ENCODE measurements at regions not wholly inside any gene's neighbourhood (a gene's known extent, or its start where the extent isn't known, plus 50 kb on each side); places are given as distances from the start of the nearest gene placed in this dataset.
A peak's percentile ranks its signal among the peaks of the same experiment; 100 is the strongest.

DNA sequence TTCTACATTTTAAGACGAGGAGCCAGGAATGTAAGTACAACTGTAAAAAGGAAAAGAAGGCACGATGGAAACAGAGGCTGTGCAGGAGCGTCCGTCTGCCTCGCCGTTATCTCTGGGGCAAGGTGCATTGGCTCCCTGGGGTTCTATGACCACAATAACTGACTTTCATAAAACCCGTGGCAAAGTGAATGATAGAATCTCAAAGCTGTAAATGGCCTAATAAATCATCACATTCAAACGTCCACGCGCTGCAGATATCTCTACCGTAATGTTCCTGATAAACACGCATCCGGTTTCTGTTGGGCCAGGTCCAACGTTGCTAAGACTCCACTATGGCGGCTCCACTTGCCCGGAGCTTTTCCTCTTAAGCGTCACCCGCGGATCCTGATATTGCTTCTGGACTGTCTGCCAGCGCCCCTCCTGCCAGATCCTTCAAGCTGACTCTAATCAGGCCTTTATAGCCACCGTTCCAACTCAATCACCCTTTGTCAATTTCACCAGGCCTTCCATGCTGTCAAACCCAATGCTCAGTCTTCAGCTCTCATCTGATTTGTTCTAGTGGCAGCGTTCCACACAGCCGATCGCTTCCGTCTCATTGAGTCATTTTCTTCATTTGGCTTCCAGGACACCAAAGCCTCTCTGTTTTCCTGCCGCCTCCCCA lies 265.6 kb upstream of the FOXK1 start:
- H3K36me3 Mint-ChIP-seq, result no peaks in the 10 kb centered on the region
- peak overlapping the region; percentile 75 for H3K4me3 Mint-ChIP-seq
- no peaks in the 10 kb centered on the region for H3K4me1 Mint-ChIP-seq
- H3K27ac Mint-ChIP-seq, result no peak overlapping the region
- peaks cover 8% of the 10 kb centered on the region for H3K27me3 Mint-ChIP-seq
- H3K9me3 Mint-ChIP-seq, result peaks cover 20% of the 10 kb centered on the region

- H3K36me3 Mint-ChIP-seq, result no peaks in the 10 kb centered on the region
- H3K27ac Mint-ChIP-seq, result no peak overlapping the region
- no peak overlapping the region for H3K4me3 Mint-ChIP-seq
- H3K4me1 Mint-ChIP-seq, result no peaks in the 10 kb centered on the region
- H3K27me3 Mint-ChIP-seq, result peaks cover 8% of the 10 kb centered on the region
- no peaks in the 10 kb centered on the region for H3K9me3 Mint-ChIP-seq
Observed at GRCh38 chr7:4428526-4428925, 253.6 kb upstream of the FOXK1 start.

GRCh38 chr7:4430227-4430626 lies 251.9 kb upstream of the FOXK1 start:
- Mint-ChIP-seq H3K9me3 (no peaks in the 10 kb centered on the region), H3K4me3 (no peak overlapping the region), H3K27me3 (peaks cover 8% of the 10 kb centered on the region), H3K27ac (no peak overlapping the region), H3K4me1 (no peaks in the 10 kb centered on the region), H3K36me3 (no peaks in the 10 kb centered on the region)

GRCh38 chr7:4434306-4434705 lies 247.8 kb upstream of the FOXK1 start:
- Mint-ChIP-seq H3K27ac (no peak overlapping the region), H3K36me3 (no peaks in the 10 kb centered on the region), H3K27me3 (peaks cover 5% of the 10 kb centered on the region), H3K4me3 (no peak overlapping the region), H3K9me3 (no peaks in the 10 kb centered on the region), H3K4me1 (no peaks in the 10 kb centered on the region)

DNA sequence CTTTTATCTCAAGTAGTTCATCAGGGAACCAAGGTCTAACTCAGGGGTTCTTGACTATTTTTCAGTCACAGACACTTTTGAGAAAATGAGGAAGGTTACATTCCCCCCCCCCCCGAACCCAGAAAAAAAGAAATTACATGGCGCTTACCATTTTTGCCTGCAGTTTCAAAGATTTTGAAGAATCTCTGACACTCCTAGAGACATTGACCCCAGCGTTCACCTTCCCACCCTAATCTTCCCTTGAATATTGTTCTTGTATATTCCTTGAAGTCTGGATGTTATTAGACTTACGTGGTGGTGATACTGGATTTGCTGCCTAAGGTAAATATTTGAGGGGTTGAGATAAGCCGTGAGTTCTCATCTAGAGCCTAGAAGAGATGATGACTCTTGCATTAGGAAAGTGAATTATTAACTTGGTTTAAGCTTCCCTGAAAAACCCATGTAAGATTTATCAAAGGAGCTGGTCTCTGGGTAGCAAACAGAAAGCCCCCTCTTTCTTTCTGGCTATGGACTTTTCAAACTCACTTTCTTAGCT lies 245.7 kb upstream of the FOXK1 start:
- no peak overlapping the region for H3K27ac Mint-ChIP-seq
- no peaks in the 10 kb centered on the region for H3K9me3 Mint-ChIP-seq
- H3K4me1 Mint-ChIP-seq, result no peaks in the 10 kb centered on the region
- no peak overlapping the region for H3K4me3 Mint-ChIP-seq
- no peaks in the 10 kb centered on the region for H3K36me3 Mint-ChIP-seq
- H3K27me3 Mint-ChIP-seq, result peaks cover 5% of the 10 kb centered on the region

DNA sequence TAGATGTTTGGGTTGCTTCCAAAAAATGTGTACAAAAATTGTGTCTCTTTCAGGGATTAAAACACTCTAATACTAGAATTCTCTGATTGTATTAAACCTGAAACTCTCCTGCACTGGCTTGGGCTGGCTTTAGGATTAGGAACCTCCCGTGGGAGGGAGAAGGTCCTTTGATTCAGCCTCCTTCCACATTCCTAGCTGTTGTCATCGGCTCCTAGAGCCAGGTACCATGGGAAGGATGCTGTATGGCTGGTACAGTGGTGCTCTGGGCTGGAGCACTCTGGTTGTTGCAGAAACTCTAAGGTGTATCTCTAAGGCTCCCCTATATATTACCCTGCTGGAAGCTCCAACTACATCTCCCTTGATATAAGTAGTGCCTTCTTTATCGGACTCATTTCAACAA lies 245.2 kb upstream of the FOXK1 start:
- H3K4me1 Mint-ChIP-seq, result no peaks in the 10 kb centered on the region
- H3K9me3 Mint-ChIP-seq, result no peaks in the 10 kb centered on the region
- no peak overlapping the region for H3K4me3 Mint-ChIP-seq
- no peak overlapping the region for H3K27ac Mint-ChIP-seq
- no peaks in the 10 kb centered on the region for H3K36me3 Mint-ChIP-seq
- peaks cover 5% of the 10 kb centered on the region for H3K27me3 Mint-ChIP-seq

- Mint-ChIP-seq H3K4me1 (no peaks in the 10 kb centered on the region), H3K4me3 (no peak overlapping the region), H3K36me3 (no peaks in the 10 kb centered on the region), H3K9me3 (no peaks in the 10 kb centered on the region), H3K27ac (no peak overlapping the region), H3K27me3 (peaks cover 5% of the 10 kb centered on the region)
Observed at GRCh38 chr7:4437916-4438315, 244.2 kb upstream of the FOXK1 start.

- no peak overlapping the region for H3K4me3 Mint-ChIP-seq
- no peak overlapping the region for H3K27ac Mint-ChIP-seq
- H3K9me3 Mint-ChIP-seq, result no peaks in the 10 kb centered on the region
- no peaks in the 10 kb centered on the region for H3K36me3 Mint-ChIP-seq
- H3K27me3 Mint-ChIP-seq, result peaks cover 6% of the 10 kb centered on the region
- H3K4me1 Mint-ChIP-seq, result no peaks in the 10 kb centered on the region
Observed at GRCh38 chr7:4438723-4439245, 243.3 kb upstream of the FOXK1 start.

- Mint-ChIP-seq H3K4me1 (no peaks in the 10 kb centered on the region), H3K9me3 (no peaks in the 10 kb centered on the region), H3K36me3 (no peaks in the 10 kb centered on the region), H3K27me3 (peaks cover 9% of the 10 kb centered on the region), H3K4me3 (no peak overlapping the region), H3K27ac (no peak overlapping the region)
Observed at GRCh38 chr7:4439444-4439843, 242.7 kb upstream of the FOXK1 start.

DNA sequence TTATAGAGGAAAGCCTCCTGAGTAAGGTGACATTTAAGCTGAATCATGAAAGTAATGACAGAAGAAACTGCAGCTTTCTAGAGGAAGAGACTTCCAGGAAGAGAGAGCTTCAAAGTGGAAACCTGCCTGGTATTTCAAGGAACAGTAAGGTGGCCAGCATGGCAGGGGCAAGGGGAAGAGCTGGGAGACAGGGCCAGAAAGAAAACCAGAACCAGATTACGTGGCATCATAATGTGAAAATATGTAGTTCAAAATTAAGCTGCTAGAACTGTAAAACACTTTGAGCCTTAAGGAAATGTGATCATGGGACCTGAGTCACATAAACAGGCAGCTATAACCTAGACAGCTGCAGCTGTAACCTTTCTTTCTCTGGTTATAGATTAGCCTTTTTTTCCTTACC lies 238.0 kb upstream of the FOXK1 start:
- Mint-ChIP-seq H3K4me1 (no peaks in the 10 kb centered on the region), H3K4me3 (no peak overlapping the region), H3K36me3 (no peaks in the 10 kb centered on the region), H3K27ac (peak overlapping the region; percentile 61), H3K27me3 (peaks cover 19% of the 10 kb centered on the region), H3K9me3 (no peaks in the 10 kb centered on the region)

DNA sequence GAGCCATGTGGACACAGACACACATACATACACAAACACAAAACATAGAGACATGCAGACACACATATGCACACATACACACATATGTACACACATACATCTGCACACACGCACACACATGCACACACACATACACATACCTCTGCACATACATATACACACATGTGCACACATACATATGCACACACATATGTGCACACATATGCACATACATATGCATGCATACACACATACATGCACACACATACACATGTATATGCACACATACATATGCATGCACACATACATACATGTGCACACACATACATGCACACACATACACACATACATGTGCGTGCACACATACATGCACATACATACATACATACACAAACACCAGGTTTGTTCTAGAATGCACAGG lies 236.3 kb upstream of the FOXK1 start:
- no peaks in the 10 kb centered on the region for H3K9me3 Mint-ChIP-seq

DNA sequence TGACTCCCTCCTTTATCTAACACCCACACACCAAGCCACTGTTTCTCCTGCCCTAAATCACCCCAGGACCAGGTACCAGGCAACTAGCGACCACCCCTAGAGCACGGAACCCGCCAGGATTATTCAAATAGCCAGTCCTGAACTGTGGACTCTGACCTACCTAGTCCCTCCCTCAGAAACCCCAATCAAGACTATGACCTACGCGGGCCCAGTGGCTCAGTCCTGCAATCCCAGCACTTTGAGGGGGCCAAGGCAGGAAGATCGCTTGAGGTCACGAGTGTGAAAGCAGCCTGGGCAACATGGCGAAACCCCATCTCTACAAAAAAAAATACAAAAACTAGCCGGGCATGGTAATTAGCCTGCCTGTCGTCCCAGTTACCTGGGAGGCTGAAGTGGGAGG lies 232.8 kb upstream of the FOXK1 start:
- Mint-ChIP-seq H3K9me3 (no peaks in the 10 kb centered on the region), H3K27ac (no peak overlapping the region), H3K4me3 (no peak overlapping the region), H3K4me1 (no peaks in the 10 kb centered on the region), H3K27me3 (peaks cover 21% of the 10 kb centered on the region), H3K36me3 (no peaks in the 10 kb centered on the region)

More for the DNA sequence above, 236.3 kb upstream of the FOXK1 start:
- H3K4me1 Mint-ChIP-seq, result no peaks in the 10 kb centered on the region
- peaks cover 21% of the 10 kb centered on the region for H3K27me3 Mint-ChIP-seq
- H3K36me3 Mint-ChIP-seq, result no peaks in the 10 kb centered on the region
- H3K27ac Mint-ChIP-seq, result no peak overlapping the region
- no peak overlapping the region for H3K4me3 Mint-ChIP-seq

- Mint-ChIP-seq H3K27me3 (peaks cover 15% of the 10 kb centered on the region), H3K27ac (no peak overlapping the region), H3K4me1 (no peaks in the 10 kb centered on the region), H3K36me3 (no peaks in the 10 kb centered on the region), H3K9me3 (no peaks in the 10 kb centered on the region), H3K4me3 (no peak overlapping the region)
Observed at GRCh38 chr7:4450483-4450882, 231.6 kb upstream of the FOXK1 start.

DNA sequence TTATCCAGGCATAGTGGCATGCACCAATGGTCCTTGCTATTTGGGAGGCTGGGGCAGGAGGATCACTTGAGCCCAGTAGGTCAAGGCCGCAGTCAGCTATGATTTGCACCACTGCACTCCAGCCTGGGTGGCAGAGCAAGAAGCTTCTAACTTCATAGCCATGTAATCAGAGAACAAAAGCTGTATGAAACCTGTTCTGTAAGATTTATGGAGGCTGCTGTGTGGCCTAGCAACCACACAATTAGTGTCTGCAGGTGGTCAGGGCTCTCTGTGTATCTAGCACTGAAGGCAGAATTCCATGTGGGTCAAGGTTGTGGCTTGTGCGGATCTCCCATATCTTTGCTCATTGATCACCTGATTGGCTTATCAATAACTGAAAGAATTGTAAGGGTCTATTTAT lies 221.5 kb upstream of the FOXK1 start:
- peaks cover 7% of the 10 kb centered on the region for H3K9me3 Mint-ChIP-seq
- no peak overlapping the region for H3K27ac Mint-ChIP-seq
- peaks cover 6% of the 10 kb centered on the region for H3K27me3 Mint-ChIP-seq
- no peaks in the 10 kb centered on the region for H3K36me3 Mint-ChIP-seq
- H3K4me3 Mint-ChIP-seq, result no peak overlapping the region
- H3K4me1 Mint-ChIP-seq, result no peaks in the 10 kb centered on the region

DNA sequence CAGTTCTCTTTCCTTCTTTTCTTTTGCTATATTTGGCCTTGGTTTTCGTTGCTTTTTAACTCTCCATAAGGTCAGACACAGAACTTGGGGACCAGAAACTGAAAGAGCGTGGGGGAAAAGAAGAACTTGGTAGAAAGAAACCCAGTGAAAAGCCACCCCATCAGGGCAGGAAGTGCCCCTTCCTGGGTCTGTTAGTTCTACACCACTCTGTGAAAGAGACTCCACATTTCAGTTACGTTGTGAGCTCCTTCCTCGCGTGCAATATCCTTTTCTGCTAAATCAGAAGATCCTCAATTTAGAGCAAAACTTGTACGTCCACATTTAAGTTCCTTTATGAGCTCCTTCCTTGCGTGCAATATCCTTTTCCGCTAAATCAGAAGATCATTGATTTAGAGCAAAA lies 220.6 kb upstream of the FOXK1 start:
- Mint-ChIP-seq H3K9me3 (peaks cover 7% of the 10 kb centered on the region), H3K4me3 (no peak overlapping the region), H3K4me1 (no peaks in the 10 kb centered on the region), H3K27me3 (peaks cover 5% of the 10 kb centered on the region), H3K36me3 (no peaks in the 10 kb centered on the region), H3K27ac (no peak overlapping the region)

GRCh38 chr7:4468320-4469102 lies 213.6 kb upstream of the FOXK1 start:
- peaks cover 12% of the 10 kb centered on the region for H3K9me3 Mint-ChIP-seq

More at GRCh38 chr7:4468320-4469102, 213.6 kb upstream of the FOXK1 start:
- Mint-ChIP-seq H3K4me1 (no peaks in the 10 kb centered on the region), H3K36me3 (peaks cover 2% of the 10 kb centered on the region), H3K27me3 (peaks cover 11% of the 10 kb centered on the region), H3K4me3 (no peak overlapping the region), H3K27ac (no peak overlapping the region)
